ENCODE measurements at regions not wholly inside any gene's neighbourhood (a gene's known extent, or its start where the extent isn't known, plus 50 kb on each side); places are given as distances from the start of the nearest gene placed in this dataset.

GRCh38 chr7:51731075-51731474 is 414.5 kb upstream of the COBL start:
- Histone ChIP-seq H2AK5ac (ENCODE audit: low read depth, low read length) (no peak overlapping the region), H2BK15ac (ENCODE audit: low read depth, low read length) (no peak overlapping the region), H3K36me3 (ENCODE audit: control insufficient read depth, insufficient read depth, low read length) (no peaks in the 10 kb centered on the region), H2BK5ac (ENCODE audit: low read depth, low read length, poor library complexity, severe bottlenecking) (no peak overlapping the region), H3K9ac (ENCODE audit: low read depth, low read length) (no peak overlapping the region), H4K91ac (ENCODE audit: insufficient read depth, low read depth, low read length) (no peak overlapping the region), H4K5ac (ENCODE audit: low read depth, low read length) (no peak overlapping the region), H2AK9ac (replicated peaks; ENCODE audit: low read depth, low read length, poor library complexity) (no peak overlapping the region), H3K4me1 (ENCODE audit: control insufficient read depth, insufficient read depth, low read length) (no peaks in the 10 kb centered on the region), H3K27me3 (ENCODE audit: control insufficient read depth, insufficient read depth, low read length) (no peaks in the 10 kb centered on the region), H3K18ac (ENCODE audit: low read depth, low read length) (no peak overlapping the region), H2AFZ (replicated peaks; ENCODE audit: low read length, poor library complexity) (no peak overlapping the region), H2BK20ac (ENCODE audit: low read depth, low read length) (no peak overlapping the region), H3K4me3 (ENCODE audit: insufficient read depth, low read depth, low read length) (no peak overlapping the region), H3K4me2 (ENCODE audit: low read depth, low read length) (no peak overlapping the region), H3K23ac (ENCODE audit: low read depth, low read length) (no peak overlapping the region), H4K8ac (ENCODE audit: low read depth in 2 of 2, low read length in 2 of 2) (no peak overlapping the region), H3K56ac (ENCODE audit: extremely low read depth, insufficient read depth, low read length) (no peak overlapping the region), H2BK120ac (ENCODE audit: low read depth, low read length) (no peak overlapping the region), H4K20me1 (ENCODE audit: insufficient read depth, low read length) (no peaks in the 10 kb centered on the region), H3K9me1 (ENCODE audit: insufficient read depth, low read length) (no peaks in the 10 kb centered on the region), H3K27ac (ENCODE audit: insufficient read depth, low read length) (no peak overlapping the region), H3K14ac (replicated peaks; ENCODE audit: low read depth, low read length) (no peak overlapping the region), H3K79me1 (ENCODE audit: low read depth in 1 of 2, low read length in 2 of 2) (no peaks in the 10 kb centered on the region), H3K9me3 (ENCODE audit: control insufficient read depth, insufficient read depth, low read length) (peaks cover 6% of the 10 kb centered on the region), H3K4ac (ENCODE audit: low read depth, low read length) (no peak overlapping the region)
- in situ Hi-C loops (cut with MboI; ENCODE audit: low sequenced_read_pairs) (no loop called here), intact Hi-C loops (cut with micrococcal nuclease) (no loop called here), dilution Hi-C loops (cut with HindIII; ENCODE audit: low sequenced_read_pairs, unreplicated experiment) (no loop called here)
- no peak for TF ChIP-seq CEBPB (IDR thresholded peaks at IDR 0.05; ENCODE audit: low read depth, low read length)
- no peak for TF ChIP-seq RAD21 (IDR thresholded peaks at IDR 0.05; ENCODE audit: low read length)
- no peak for TF ChIP-seq RCOR1 (IDR thresholded peaks at IDR 0.05; ENCODE audit: insufficient replicate concordance, low read length)
- TF ChIP-seq, protein P1, sequence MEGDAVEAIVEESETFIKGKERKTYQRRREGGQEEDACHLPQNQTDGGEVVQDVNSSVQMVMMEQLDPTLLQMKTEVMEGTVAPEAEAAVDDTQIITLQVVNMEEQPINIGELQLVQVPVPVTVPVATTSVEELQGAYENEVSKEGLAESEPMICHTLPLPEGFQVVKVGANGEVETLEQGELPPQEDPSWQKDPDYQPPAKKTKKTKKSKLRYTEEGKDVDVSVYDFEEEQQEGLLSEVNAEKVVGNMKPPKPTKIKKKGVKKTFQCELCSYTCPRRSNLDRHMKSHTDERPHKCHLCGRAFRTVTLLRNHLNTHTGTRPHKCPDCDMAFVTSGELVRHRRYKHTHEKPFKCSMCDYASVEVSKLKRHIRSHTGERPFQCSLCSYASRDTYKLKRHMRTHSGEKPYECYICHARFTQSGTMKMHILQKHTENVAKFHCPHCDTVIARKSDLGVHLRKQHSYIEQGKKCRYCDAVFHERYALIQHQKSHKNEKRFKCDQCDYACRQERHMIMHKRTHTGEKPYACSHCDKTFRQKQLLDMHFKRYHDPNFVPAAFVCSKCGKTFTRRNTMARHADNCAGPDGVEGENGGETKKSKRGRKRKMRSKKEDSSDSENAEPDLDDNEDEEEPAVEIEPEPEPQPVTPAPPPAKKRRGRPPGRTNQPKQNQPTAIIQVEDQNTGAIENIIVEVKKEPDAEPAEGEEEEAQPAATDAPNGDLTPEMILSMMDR (conservative IDR thresholded peaks at IDR 0.05; ENCODE audit: low read depth, low read length), result no peak
- TF ChIP-seq MAFK (IDR thresholded peaks at IDR 0.05; ENCODE audit: low read depth, low read length), result no peak
- ChIA-PET CTCF (no interaction called here), POLR2A (ENCODE audit: unreplicated experiment) (no interaction called here)
- no TSS peak for BruUV-seq (replicated peaks)
- 0% methylated on average over 1 of the region's 4 CpGs; no CpG with 5 or more reads in 1 of the 2 experiments for WGBS, 2 experiments (ENCODE audit: extremely low coverage in 2 of 2, insufficient read length in 1 of 2)
- no peak for ATAC-seq (ENCODE audit: low read depth)
- DNase-seq, result no peak
